Upper lobe of left lung (tissue), 6 donors: ENCODE measurements at regions not wholly inside any gene's neighbourhood (a gene's known extent, or its start where the extent isn't known, plus 50 kb on each side); places are given as distances from the start of the nearest gene placed in this dataset.

Experiments used
- ATAC-seq, 2 donors: fragments of 200-7000 bp; cut with Tn5 transposase; one replicate each; pipeline ENCODE4 v1.9.1; 2022; ENCODE audit warnings: mild to moderate bottlenecking in 2 of 2, moderate library complexity in 2 of 2; ENCODE audit not compliant: low FRiP score in 2 of 2
- DNase-seq, 2 donors: peaks; one replicate each; pipeline ENCODE4 v3.0.0-alpha.2; 2019 to 2020
- H3K27ac ChIP-seq, 4 donors: fragments of 200-600 bp; sonication (generic); one replicate each; pipeline ENCODE4 v1.5.1; 2016 to 2019
- H3K27me3 ChIP-seq, 4 donors: fragments of 200-600 bp; sonication (generic); one replicate each; pipeline ENCODE4 v1.5.1; 2017 to 2019
- H3K36me3 ChIP-seq, 4 donors: fragments of 200-600 bp; sonication (generic); one replicate each; pipeline ENCODE4 v1.5.1; 2016 to 2019
- H3K4me1 ChIP-seq, 4 donors: fragments of 200-600 bp; sonication (generic); one replicate each; pipeline ENCODE4 v1.5.1; 2018 to 2019
- H3K4me3 ChIP-seq, 4 donors: fragments of 200-600 bp; sonication (generic); one replicate each; pipeline ENCODE4 v1.5.1; 2017 to 2019; ENCODE audit warnings: mild to moderate bottlenecking in 2 of 4, moderate library complexity in 1 of 4
- H3K9me3 ChIP-seq, 4 donors: fragments of 200-600 bp; sonication (generic); one replicate each; pipeline ENCODE4 v1.5.1; 2018 to 2019
- EP300 ChIP-seq, 4 donors: sonication (generic); formaldehyde crosslinking; IDR thresholded peaks; one replicate each; pipeline ENCODE4 v1.5.1; 2017; ENCODE audit warnings: antibody characterized with exemption in 4 of 4, control low read depth in 2 of 4
- POLR2A ChIP-seq, 4 donors: fragments of 450-650 bp; IDR thresholded peaks; one replicate each; pipeline ENCODE4 v1.5.1; 2016 to 2017; ENCODE audit warnings: antibody characterized with exemption in 4 of 4, mild to moderate bottlenecking in 2 of 4
- POLR2AphosphoS5 ChIP-seq, 2 donors: sonication (generic); formaldehyde crosslinking; IDR thresholded peaks; one replicate each; pipeline ENCODE4 v1.5.1; 2017; ENCODE audit warnings: antibody characterized with exemption in 2 of 2
- WGBS, 2 donors: methylation state at CpG; one replicate each; pipeline ENCODE4 v1.1.5; 2017 to 2018; 5-methylcytosine and 5-hydroxymethylcytosine counted together
- TF ChIP-seq, protein P1 (sequence below), 6 experiments: fragments of 450-650 bp in 4 of 6; fragments of 200-600 bp in 2 of 6; sonication (generic) in 2 of 6; IDR thresholded peaks; one replicate each; pipeline ENCODE4 v1.5.1; 2016 to 2019; ENCODE audit warnings: antibody characterized with exemption in 6 of 6
- donor health status: DM: no; HTN: no; CAD: no; lungs with moderate emphysema.
- donor health status: DM: no; HTN: yes; CAD: no; lungs with severe emphysema.

- no peak overlapping the region for H3K27ac ChIP-seq
- H3K4me3 ChIP-seq = no peak overlapping the region
- WGBS, 2 donors = 89% methylated on average over 2 of the region's 2 CpGs
- ATAC-seq (no peak), DNase-seq (no peak)
- H3K27me3 ChIP-seq = no peaks in the 10 kb centered on the region
- no peak for TF ChIP-seq POLR2A (IDR thresholded peaks at IDR 0.05)
- TF ChIP-seq EP300 (IDR thresholded peaks at IDR 0.05) = no peak
- TF ChIP-seq, protein P1, sequence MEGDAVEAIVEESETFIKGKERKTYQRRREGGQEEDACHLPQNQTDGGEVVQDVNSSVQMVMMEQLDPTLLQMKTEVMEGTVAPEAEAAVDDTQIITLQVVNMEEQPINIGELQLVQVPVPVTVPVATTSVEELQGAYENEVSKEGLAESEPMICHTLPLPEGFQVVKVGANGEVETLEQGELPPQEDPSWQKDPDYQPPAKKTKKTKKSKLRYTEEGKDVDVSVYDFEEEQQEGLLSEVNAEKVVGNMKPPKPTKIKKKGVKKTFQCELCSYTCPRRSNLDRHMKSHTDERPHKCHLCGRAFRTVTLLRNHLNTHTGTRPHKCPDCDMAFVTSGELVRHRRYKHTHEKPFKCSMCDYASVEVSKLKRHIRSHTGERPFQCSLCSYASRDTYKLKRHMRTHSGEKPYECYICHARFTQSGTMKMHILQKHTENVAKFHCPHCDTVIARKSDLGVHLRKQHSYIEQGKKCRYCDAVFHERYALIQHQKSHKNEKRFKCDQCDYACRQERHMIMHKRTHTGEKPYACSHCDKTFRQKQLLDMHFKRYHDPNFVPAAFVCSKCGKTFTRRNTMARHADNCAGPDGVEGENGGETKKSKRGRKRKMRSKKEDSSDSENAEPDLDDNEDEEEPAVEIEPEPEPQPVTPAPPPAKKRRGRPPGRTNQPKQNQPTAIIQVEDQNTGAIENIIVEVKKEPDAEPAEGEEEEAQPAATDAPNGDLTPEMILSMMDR (IDR thresholded peaks at IDR 0.05) = no peak
- no peak for TF ChIP-seq POLR2AphosphoS5 (IDR thresholded peaks at IDR 0.05)
- H3K36me3 ChIP-seq = no peaks in the 10 kb centered on the region
- no peaks in the 10 kb centered on the region for H3K4me1 ChIP-seq
- no peaks in the 10 kb centered on the region for H3K9me3 ChIP-seq
Observed at GRCh38 chr5:89081360-89081759, 198.4 kb upstream of the MEF2C start.

- no peak overlapping the region for H3K4me3 ChIP-seq
Observed at GRCh38 chr5:89080467-89081116, 197.6 kb upstream of the MEF2C start.

DNA sequence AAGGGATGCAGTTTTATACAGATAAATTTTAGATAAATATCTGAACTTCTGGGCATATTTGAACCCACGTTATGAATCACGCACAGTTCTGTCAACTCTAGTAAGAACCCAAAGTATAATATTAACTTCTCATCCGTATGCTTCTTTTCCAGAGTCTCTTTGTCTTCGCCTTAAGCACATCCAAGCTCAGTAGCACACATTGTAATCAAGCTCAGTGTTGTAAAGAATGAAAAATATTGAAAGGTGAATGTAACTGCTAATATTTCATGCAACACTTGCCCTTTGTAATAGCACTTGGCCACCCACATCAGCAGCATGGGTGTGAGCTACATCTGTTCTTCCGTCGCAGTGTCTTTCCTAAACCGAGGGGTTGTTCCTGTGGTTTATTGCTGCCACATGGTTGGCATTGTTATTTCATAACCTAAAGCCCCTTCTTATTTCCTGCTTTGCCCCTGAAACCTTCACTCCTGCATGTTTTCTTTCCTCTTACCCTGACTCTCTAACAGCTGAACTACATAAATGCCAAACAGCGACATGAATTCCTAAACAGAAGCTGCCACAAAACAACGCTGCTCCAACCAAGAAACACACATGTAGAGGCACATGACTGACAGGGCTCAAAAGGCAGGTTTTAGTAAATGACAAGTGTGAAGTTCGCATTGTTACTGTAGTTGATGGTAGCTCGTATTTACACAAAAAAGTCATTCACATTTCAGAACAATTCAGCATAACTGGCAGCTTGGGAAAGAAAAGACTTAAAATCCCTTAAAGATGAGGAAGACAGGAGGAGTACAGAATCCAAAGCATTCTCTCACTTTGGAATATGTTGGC is 190.1 kb upstream of the MEF2C start:
- Histone ChIP-seq H3K4me1 (no peaks in the 10 kb centered on the region), H3K9me3 (no peaks in the 10 kb centered on the region), H3K4me3 (no peak overlapping the region), H3K27me3 (no peaks in the 10 kb centered on the region), H3K27ac (no peak overlapping the region), H3K36me3 (no peaks in the 10 kb centered on the region)
- DNase-seq = no peak
- TF ChIP-seq POLR2AphosphoS5 (IDR thresholded peaks at IDR 0.05) = no peak
- TF ChIP-seq POLR2A (IDR thresholded peaks at IDR 0.05) = no peak
- WGBS, 2 donors = 56 to 65% methylated on average over 11 of the region's 11 CpGs
- ATAC-seq = no peak

More at GRCh38 chr5:89080467-89081116, 197.6 kb upstream of the MEF2C start:
- Histone ChIP-seq H3K27me3 (no peaks in the 10 kb centered on the region), H3K27ac (no peak overlapping the region), H3K9me3 (no peaks in the 10 kb centered on the region), H3K4me1 (no peaks in the 10 kb centered on the region), H3K36me3 (no peaks in the 10 kb centered on the region)
- no peak for DNase-seq
- TF ChIP-seq POLR2A (IDR thresholded peaks at IDR 0.05) (no peak), EP300 (IDR thresholded peaks at IDR 0.05) (no peak), POLR2AphosphoS5 (IDR thresholded peaks at IDR 0.05) (no peak)
- TF ChIP-seq, protein P1 (IDR thresholded peaks at IDR 0.05) = no peak
- WGBS, 2 donors = 91 to 93% methylated on average over 5 of the region's 5 CpGs
- no peak for ATAC-seq

DNA sequence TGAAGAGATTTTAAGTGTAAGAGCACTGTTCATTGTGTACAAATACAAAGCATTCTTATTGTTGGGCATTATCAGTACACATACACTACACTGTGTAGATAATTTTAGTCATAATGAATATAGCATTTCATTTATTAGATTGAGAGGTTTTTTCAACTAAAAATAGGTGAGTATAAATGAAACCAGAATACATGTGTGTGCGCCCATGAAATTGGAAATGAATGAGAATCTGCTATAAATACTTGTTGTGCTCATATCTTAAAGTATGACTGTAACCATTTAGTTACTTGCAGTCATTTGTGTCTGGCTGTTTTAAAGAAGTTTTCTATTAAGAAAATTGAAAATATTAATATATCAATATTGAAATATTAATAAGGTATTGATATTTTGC is 189.0 kb upstream of the MEF2C start:
- no peaks in the 10 kb centered on the region for H3K4me1 ChIP-seq
- DNase-seq (no peak), ATAC-seq (no peak)
- H3K27me3 ChIP-seq = no peaks in the 10 kb centered on the region
- H3K9me3 ChIP-seq = no peaks in the 10 kb centered on the region
- no peaks in the 10 kb centered on the region for H3K36me3 ChIP-seq
- TF ChIP-seq POLR2A (IDR thresholded peaks at IDR 0.05) (no peak), POLR2AphosphoS5 (IDR thresholded peaks at IDR 0.05) (no peak), EP300 (IDR thresholded peaks at IDR 0.05) (no peak)
- TF ChIP-seq, protein P1 (IDR thresholded peaks at IDR 0.05) = no peak
- 89 to 98% methylated on average over 1 of the region's 1 CpG for WGBS, 2 donors
- no peak overlapping the region for H3K4me3 ChIP-seq
- H3K27ac ChIP-seq = no peak overlapping the region

DNA sequence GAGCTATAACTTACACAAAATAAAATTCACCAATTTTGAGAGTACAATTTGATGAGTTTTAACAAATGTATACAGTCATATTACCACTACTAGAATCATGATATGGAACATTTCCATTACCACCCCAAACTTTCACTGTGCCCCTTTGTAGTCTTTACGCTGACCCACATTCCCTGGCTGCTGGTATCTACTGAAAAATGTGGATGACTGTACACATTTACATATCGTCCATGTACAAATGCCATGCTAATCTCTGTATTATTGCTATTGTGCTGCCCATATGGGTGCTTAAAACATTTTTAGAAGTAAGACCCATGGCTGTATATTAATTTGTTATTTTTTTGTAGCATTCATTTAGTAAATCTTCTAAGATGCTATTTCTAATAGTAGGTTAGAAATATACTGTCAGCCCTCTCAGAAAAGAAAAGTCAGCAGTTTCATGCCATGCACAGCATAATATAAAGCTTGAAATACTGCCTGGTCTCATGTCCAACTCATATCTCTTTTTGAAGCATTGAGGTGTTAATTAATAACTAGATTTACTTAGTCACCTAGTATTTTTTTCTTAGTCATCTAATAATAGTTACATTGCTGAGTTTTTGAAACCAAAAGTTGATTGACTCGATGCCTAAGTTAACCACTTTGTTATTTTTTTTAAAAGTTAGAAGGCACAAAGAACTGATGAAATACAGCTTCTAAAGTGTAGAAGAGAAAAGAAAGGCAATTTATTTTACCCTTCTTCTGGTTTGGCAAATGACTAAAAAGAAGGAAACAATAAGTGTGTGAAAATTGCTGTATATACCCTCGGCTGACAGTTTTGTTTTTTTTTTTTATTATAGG is 188.3 kb upstream of the MEF2C start:
- H3K27ac ChIP-seq = no peak overlapping the region
- no peak for TF ChIP-seq POLR2AphosphoS5 (IDR thresholded peaks at IDR 0.05)
- TF ChIP-seq POLR2A (IDR thresholded peaks at IDR 0.05) = no peak
- TF ChIP-seq, protein P1 (IDR thresholded peaks at IDR 0.05) = no peak
- TF ChIP-seq EP300 (IDR thresholded peaks at IDR 0.05) = no peak
- H3K36me3 ChIP-seq = no peaks in the 10 kb centered on the region
- H3K9me3 ChIP-seq = no peaks in the 10 kb centered on the region
- ATAC-seq = no peak
- H3K4me3 ChIP-seq = no peak overlapping the region
- H3K4me1 ChIP-seq = no peaks in the 10 kb centered on the region
- WGBS, 2 donors = 75 to 76% methylated on average over 4 of the region's 4 CpGs
- no peaks in the 10 kb centered on the region for H3K27me3 ChIP-seq
- no peak for DNase-seq
